PFSK-1 (cell line): ENCODE measurements at regions not wholly inside any gene's neighbourhood (a gene's known extent, or its start where the extent isn't known, plus 50 kb on each side); places are given as distances from the start of the nearest gene placed in this dataset.

ENCODE experiments used
- FOXP2 ChIP-seq: optimal IDR thresholded peaks from 2 replicates; pipeline ENCODE3; 2011; ENCODE audit warnings: borderline replicate concordance, control low read depth, inconsistent platforms; ENCODE audit not compliant: insufficient read depth; ENCODE audit errors: extremely low read length, extremely low read depth
- POLR2AphosphoS5 ChIP-seq: IDR thresholded peaks from 2 replicates; pipeline ENCODE4 v1.6.1; 2012; ENCODE audit warnings: low read depth, mild to moderate bottlenecking, control low read depth, low read length, moderate library complexity
- REST ChIP-seq, 2 experiments: IDR thresholded peaks; 2 replicates each; pipeline versions ENCODE4 v1.6.1 to v1.8.0; 2011 to 2012; ENCODE audit warnings: low read depth in 2 of 2, low read length in 2 of 2, control low read depth in 1 of 2, inconsistent platforms in 1 of 2, mild to moderate bottlenecking in 1 of 2, moderate library complexity in 1 of 2; ENCODE audit not compliant: insufficient read depth in 1 of 2
- SIN3A ChIP-seq: IDR thresholded peaks from 2 replicates; pipeline ENCODE4 v1.6.1; 2012; ENCODE audit warnings: mild to moderate bottlenecking, low read length, moderate library complexity, borderline replicate concordance; ENCODE audit not compliant: insufficient read depth
- TAF1 ChIP-seq: IDR thresholded peaks from 2 replicates; pipeline ENCODE4 v1.6.1; 2012; ENCODE audit warnings: low read length, control low read depth, borderline replicate concordance; ENCODE audit not compliant: insufficient read depth

GRCh38 chr19:28465371-28466086, 747.4 kb downstream of the UQCRFS1 start:
- TF ChIP-seq REST (IDR thresholded peaks at IDR 0.05; ENCODE audit: insufficient read depth in 1 of 2, low read depth in 2 of 2, low read length in 2 of 2): no peak
- TF ChIP-seq SIN3A: no peak
- TF ChIP-seq TAF1: no peak
- TF ChIP-seq POLR2AphosphoS5: no peak
- TF ChIP-seq FOXP2: no peak

GRCh38 chr19:28463493-28464053, 749.4 kb downstream of the UQCRFS1 start:
- TF ChIP-seq FOXP2 (no peak), POLR2AphosphoS5 (no peak), SIN3A (no peak), REST (IDR thresholded peaks at IDR 0.05; ENCODE audit: insufficient read depth in 1 of 2, low read depth in 2 of 2, low read length in 2 of 2) (no peak), TAF1 (no peak)

GRCh38 chr19:28457620-28458019, 755.3 kb downstream of the UQCRFS1 start:
- no peak for TF ChIP-seq SIN3A

- no peak for TF ChIP-seq REST (IDR thresholded peaks at IDR 0.05; ENCODE audit: insufficient read depth in 1 of 2, low read depth in 2 of 2, low read length in 2 of 2)
- no peak for TF ChIP-seq SIN3A
- TF ChIP-seq FOXP2: no peak
- no peak for TF ChIP-seq POLR2AphosphoS5
- TF ChIP-seq TAF1: no peak
These were observed 756.1 kb downstream of the UQCRFS1 start for GRCh38 chr19:28456708-28457320.

- no peak for TF ChIP-seq REST (IDR thresholded peaks at IDR 0.05; ENCODE audit: insufficient read depth in 1 of 2, low read depth in 2 of 2, low read length in 2 of 2)
These were observed 756.7 kb downstream of the UQCRFS1 start for GRCh38 chr19:28456252-28456651.
